HG02571 (cell line): ENCODE measurements at regions not wholly inside any gene's neighbourhood (a gene's known extent, or its start where the extent isn't known, plus 50 kb on each side); places are given as distances from the start of the nearest gene placed in this dataset.

Source experiments
- ATAC-seq: cut with Tn5 transposase; IDR thresholded peaks from one replicate; pipeline ENCODE4 v1.9.1; 2021; ENCODE audit warnings: mild to moderate bottlenecking, moderate library complexity; ENCODE audit not compliant: unreplicated experiment

DNA sequence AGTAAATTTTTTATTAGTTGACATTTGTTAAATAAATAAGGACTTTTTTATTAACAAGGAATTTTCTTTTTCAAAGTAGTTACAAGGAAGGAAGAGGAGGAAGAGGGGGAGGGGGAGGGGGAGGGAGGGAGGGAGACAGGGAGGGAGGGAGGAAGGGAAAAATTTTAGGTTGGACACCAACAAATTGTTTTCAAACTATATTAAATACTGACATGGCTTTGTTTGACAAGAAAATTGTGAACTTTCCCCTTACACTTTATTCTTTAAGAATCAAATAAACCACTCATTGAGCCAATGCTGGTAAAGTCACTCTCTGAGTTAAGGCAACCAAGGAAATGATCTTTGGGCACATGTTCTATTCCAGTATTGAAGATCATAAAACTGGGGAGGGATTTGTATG, 115.7 kb upstream of the PPP2R3A start:
- no peak for ATAC-seq

DNA sequence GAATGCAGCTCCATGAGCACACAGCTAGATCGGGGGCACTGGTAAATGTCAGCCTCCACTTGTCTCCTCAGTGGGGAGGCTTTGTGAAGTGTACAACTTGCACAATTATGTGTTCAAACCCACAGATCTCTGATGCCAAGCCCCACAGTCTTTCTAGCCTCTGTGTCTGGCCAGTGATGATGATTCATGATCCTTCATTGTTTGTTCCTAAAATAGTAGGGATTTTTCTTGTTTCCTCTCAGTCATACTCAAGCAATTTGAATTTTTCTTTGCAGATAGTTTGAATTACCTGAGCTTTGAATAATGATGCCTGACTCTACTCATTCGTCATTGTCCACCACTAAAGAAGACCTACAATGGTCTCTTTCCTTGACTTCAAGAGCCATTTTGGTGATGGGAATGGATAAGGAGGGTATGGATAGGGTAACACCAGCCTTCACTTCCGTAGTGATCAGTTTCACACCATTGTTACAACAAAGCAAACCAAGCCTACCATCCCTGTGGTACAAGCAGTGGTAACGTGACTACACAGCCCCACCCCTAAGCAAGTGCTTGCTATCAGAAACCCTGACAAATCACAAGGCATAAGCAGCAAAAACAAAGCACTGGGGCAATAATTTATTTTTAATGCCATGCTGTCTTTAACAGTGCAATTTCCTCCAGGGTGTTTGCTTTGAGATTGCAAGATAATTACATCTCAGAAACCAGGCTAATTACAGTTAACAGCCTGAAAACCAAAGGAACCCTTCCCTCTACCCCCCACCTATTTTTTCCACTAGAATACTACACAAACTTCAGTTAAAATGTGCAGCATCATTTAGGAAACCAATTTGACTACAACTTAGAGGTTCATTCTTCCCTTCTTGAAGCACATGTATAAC, 114.1 kb upstream of the PPP2R3A start:
- ATAC-seq: no peak

- ATAC-seq: no peak
Measured at GRCh38 chr3:135853981-135854380, 111.5 kb upstream of the PPP2R3A start.

DNA sequence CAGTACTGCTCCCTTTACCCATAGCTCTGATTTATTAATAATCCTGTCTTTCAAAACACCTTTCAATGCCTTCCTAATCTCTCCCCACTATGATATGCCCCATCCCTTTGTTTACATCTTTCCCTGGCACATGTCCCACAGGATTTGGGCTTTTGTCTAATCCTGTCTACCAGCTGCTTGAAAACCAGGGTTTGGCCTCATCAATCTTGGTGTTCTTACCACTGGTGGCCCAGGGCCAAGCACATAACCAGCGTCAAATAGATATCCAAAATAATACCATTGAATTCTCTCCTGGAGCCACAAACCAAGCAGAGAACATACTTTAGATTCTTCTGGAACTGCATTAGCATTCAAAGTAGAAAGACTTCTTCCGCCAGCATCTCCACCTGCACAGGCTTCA, 104.8 kb upstream of the PPP2R3A start:
- ATAC-seq: no peak

DNA sequence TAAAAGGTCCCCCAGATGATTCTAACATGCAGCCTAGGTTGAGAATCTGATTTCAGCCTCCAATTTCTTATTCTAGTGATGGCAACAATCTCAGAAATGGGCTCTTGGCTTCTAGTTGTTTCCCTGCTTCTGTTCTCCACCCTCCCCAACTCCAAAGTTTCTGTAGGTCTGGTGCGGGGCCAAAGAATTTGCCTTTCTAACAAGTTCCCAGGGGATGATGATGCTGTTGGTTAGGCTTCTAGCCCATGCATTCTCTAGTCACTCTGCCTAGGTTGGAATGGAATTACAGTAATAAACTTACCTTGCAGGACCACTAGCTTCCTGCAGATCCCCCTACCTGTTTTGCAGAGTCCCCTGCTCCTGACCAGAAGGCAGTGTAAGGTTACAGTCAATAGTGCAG, 103.2 kb upstream of the PPP2R3A start:
- no peak for ATAC-seq

- ATAC-seq: no peak
Measured at GRCh38 chr3:135864060-135864459, 101.5 kb upstream of the PPP2R3A start.

DNA sequence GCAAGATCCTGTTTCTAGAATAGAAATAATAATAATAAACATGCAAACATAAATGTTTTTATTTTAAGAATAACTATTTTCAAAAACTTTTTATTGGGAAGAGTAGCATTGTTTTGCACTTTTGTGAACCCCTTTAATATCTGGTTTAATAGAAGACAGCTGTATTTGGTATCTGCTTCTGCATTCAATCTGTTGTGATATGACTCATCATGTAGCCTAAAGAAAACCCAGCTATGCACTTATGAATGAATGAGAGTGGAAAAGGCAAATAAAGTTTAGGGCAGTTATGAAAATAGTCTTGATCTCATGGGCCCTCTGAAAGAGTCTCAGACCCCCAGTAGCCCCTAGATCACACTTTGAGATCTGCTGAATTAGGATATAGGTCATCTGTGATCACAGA, 100.4 kb upstream of the PPP2R3A start:
- ATAC-seq: no peak

- no peak for ATAC-seq
Measured at GRCh38 chr3:135865553-135865952, 100.0 kb upstream of the PPP2R3A start.

GRCh38 chr3:135867911-135868310, 97.6 kb upstream of the PPP2R3A start:
- no peak for ATAC-seq

DNA sequence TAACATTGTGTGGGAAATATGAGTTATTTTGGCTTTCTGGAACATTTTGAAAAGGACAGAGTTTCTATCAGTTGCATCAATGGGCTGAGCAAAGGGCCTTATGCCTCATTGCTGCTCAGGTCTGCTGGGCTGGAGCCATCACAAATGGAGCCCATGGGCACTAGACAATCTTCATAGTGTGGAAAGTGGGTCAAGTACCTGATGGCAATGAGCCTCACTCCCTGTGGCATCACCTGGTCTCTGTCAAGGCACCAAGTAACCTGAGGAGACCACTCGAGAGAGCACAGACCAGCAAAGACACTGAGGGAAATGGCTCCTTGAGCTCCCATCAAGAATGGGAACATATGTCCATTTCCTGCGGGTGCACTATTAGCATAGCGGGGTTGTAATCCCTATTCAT, 96.7 kb upstream of the PPP2R3A start:
- ATAC-seq: no peak

- no peak for ATAC-seq
Measured at GRCh38 chr3:135869439-135870105, 96.0 kb upstream of the PPP2R3A start.

DNA sequence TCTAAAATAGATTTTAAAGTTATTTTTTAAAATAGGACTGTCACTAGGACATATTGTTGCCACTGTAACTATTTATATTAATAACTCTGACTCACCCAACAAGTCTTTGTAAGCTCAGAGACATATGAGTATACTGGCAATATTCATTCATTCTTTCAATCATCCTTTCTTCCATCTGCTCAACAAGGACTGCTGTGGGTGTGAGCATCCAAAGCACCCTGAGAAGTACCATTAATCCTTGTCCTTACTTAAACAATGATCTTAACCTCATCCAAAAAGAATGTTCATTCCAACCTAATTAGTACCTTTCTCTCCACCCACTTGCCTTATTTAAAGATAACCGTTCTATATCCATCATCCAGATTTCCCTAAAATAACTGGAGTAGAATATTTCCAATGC, 94.2 kb upstream of the PPP2R3A start:
- ATAC-seq: no peak

DNA sequence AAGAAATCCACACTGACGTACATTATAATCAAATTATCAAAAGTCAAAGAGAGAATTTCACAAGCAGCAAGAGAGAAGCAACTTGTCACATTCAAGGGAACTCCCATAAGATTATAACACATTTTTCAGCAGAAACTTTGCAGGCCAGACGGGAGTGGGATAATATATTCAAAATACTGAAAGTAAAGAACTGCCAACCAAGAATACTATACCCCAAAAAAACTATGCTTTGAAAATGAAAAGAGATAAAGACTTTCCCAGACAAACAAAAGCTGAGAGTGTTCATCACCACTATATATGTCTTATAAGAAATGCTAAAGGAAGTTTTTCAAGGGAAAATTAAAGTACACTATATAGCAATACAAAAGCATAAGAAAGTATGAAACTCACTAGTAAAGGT, 91.5 kb upstream of the PPP2R3A start:
- no peak for ATAC-seq

- ATAC-seq: no peak
Measured at GRCh38 chr3:135878501-135878900, 87.0 kb upstream of the PPP2R3A start.

GRCh38 chr3:135885885-135886284, 79.6 kb upstream of the PPP2R3A start:
- ATAC-seq: no peak

DNA sequence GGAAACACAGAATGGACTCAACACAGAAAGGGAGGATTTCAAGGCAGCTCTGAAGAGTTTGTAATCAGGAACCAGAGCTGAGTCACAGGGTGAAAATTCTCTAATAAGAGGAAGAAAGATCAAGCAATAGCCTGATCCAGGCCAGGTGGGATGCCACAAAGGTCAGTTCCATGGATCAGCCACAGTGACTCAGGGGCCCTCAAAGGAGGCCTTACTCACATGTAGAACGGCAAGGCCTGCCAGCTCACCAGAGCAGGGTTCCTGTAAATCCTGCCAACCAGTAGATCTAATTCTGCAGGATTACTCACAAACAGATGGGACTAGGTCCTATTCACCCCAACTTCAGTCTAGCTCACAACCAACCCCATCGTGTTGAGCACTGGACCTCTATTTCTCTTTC, 78.3 kb upstream of the PPP2R3A start:
- ATAC-seq: no peak

DNA sequence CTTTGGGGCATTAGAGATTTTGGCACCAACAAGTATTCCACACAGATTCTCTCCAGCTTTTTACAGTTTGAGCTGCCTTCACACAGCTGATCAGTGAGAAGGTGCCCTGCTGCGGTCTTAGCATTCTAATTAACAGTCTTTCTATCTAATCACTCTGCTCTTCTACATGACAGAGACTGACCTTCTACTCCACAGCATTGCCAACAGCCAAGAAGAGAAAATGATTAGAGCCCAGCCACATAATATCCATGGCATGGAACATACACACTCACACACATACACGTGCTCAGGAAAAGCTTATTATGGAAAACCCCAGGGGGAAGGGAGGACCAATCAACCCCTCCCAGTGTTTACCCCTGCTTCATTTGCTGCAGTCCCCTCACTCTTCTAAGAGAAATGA, 76.1 kb upstream of the PPP2R3A start:
- no peak for ATAC-seq

- ATAC-seq: no peak
Measured at GRCh38 chr3:135891121-135891520, 74.4 kb upstream of the PPP2R3A start.

GRCh38 chr3:135895106-135895733, 70.3 kb upstream of the PPP2R3A start:
- no peak for ATAC-seq

GRCh38 chr3:135895734-135896121, 69.8 kb upstream of the PPP2R3A start:
- no peak for ATAC-seq

DNA sequence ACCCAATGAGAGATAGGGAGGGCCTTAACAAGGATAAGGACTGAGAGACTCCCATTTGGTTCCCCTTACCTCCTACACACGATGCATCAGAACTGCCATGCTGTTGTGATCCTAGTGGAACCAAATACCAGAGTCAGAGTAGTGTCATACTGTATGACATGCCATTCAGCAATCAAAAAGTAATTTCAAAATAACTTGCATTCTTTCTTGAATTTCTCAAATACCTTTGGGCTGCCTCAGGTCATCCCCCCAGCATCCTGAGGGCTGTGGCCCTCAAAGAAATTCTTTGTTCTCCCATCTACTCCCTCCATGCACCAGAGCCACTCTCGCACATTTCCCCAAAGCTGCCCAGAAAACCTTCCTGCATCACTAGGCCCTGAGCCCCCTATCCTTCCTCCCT, 68.9 kb upstream of the PPP2R3A start:
- ATAC-seq: no peak

DNA sequence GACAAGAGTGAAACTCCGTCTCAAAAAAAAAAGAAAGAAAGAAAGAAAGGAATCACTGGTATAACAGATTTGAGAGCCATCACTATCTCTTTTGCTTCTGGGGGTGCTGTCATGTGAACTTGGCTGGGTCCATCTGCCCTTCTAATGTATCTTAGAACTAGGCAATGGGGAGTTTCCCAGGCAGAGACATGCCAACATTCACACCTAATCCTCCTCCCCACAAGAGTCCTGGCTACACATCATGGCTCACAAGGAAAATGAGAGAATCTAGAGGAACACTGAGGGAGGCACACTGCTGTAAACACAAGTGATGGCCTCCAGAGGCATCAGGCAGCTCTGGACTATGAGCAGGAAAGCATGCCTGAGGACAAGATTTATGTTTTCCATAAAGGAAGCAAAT, 67.8 kb upstream of the PPP2R3A start:
- ATAC-seq: no peak
